DOHH2 (cell line): ENCODE measurements at regions not wholly inside any gene's neighbourhood (a gene's known extent, or its start where the extent isn't known, plus 50 kb on each side); places are given as distances from the start of the nearest gene placed in this dataset.
A peak's percentile ranks its signal among the peaks of the same experiment; 100 is the strongest.

ENCODE experiments used
- H3F3A ChIP-seq: fragments of 200-600 bp; sonication (generic), shearing (Covaris generic); 2 replicates; pipeline ENCODE4 v1.6.0; 2016; ENCODE audit warnings: antibody characterized with exemption, mild to moderate bottlenecking; ENCODE audit not compliant: control insufficient read depth, insufficient read depth
- H3K27ac ChIP-seq: fragments of 200-600 bp; sonication (generic); 2 replicates; pipeline ENCODE4 v1.5.1; 2014; ENCODE audit warnings: low read depth, mild to moderate bottlenecking, low read length, moderate library complexity
- H3K27me3 ChIP-seq: fragments of 200-600 bp; sonication (generic); 2 replicates; pipeline ENCODE4 v1.6.1; 2014; ENCODE audit warnings: mild to moderate bottlenecking, low read length, mixed read lengths; ENCODE audit not compliant: control insufficient read depth
- H3K36me3 ChIP-seq: fragments of 200-600 bp; sonication (generic); 2 replicates; pipeline ENCODE4 v1.6.1; 2014; ENCODE audit warnings: mild to moderate bottlenecking, low read length, moderate library complexity, mixed read lengths; ENCODE audit not compliant: control insufficient read depth
- H3K4me1 ChIP-seq: fragments of 200-600 bp; sonication (generic); 2 replicates; pipeline ENCODE4 v1.6.1; 2014; ENCODE audit warnings: mild to moderate bottlenecking, low read length, mixed read lengths; ENCODE audit not compliant: control insufficient read depth
- H3K4me2 ChIP-seq: fragments of 200-600 bp; sonication (generic); 2 replicates; pipeline ENCODE4 v1.6.0; 2014; ENCODE audit warnings: mild to moderate bottlenecking, low read length, moderate library complexity
- H3K4me3 ChIP-seq: fragments of 200-600 bp; sonication (generic); 2 replicates; pipeline ENCODE4 v1.5.1; 2014; ENCODE audit warnings: mild to moderate bottlenecking, low read length, mixed read lengths
- H3K79me2 ChIP-seq: fragments of 200-600 bp; sonication (generic); 2 replicates; pipeline ENCODE4 v1.6.1; 2014; ENCODE audit warnings: mild to moderate bottlenecking, low read length, mixed read lengths; ENCODE audit not compliant: control insufficient read depth
- H3K9me2 ChIP-seq: fragments of 200-600 bp; sonication (generic); replicated peaks from 2 replicates; pipeline ENCODE4 v1.6.1; 2014; ENCODE audit warnings: mild to moderate bottlenecking, low read length, mixed read lengths; ENCODE audit not compliant: control insufficient read depth
- H3K9me3 ChIP-seq: fragments of 200-600 bp; sonication (generic); 2 replicates; pipeline ENCODE4 v1.6.1; 2014; ENCODE audit warnings: antibody characterized with exemption, low read length, mixed read lengths; ENCODE audit not compliant: control insufficient read depth, insufficient read depth
- H4K20me1 ChIP-seq: fragments of 200-600 bp; sonication (generic); 2 replicates; pipeline ENCODE4 v1.6.0; 2014; ENCODE audit warnings: low read depth, mild to moderate bottlenecking, antibody characterized with exemption, low read length, moderate library complexity; ENCODE audit not compliant: control insufficient read depth, insufficient read depth
- EZH2phosphoT487 ChIP-seq: fragments of 200-600 bp; sonication (generic); IDR thresholded peaks from 2 replicates; pipeline ENCODE4 v1.6.1; 2017; ENCODE audit warnings: borderline replicate concordance, mild to moderate bottlenecking, antibody characterized with exemption, low read length, moderate library complexity, mixed read lengths
- TF ChIP-seq, protein P1 (sequence below): fragments of 200-600 bp; sonication (generic); IDR thresholded peaks from one replicate; pipeline ENCODE4 v1.5.1; 2014; ENCODE audit warnings: antibody characterized with exemption, mild to moderate bottlenecking, low read depth, low read length; ENCODE audit not compliant: poor library complexity, severe bottlenecking

DNA sequence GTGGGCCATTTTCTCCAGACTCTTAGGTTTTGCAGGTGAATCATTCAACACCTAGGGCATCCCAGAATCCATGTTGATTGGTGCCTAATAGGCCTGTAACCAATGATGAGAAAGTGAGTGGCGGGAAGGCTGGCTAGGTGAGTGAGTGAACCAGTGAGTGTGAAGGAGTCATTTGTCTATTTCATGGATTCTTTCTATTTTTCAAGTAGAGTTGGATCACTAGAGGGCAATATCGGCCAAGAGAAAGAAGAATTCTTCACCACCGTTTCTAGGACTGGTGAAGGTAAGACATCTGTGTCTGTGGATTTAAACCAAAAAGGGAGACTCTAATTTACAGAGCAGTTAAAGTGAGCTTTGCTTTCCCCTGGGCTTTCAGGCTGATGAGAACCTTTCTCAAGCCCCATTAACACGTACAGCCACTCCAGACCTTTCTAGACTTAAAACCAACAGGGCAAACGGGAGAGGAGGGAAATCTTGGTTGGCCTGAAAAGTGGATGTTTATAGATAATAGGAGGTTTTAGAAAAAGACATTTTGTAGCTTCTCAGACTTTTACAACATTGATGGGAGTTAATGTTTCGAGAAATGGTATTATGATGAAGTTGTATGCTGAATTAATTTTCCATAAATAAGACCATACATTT lies 114.3 kb upstream of the IL12B start:
- Histone ChIP-seq H3K4me2 (no peak overlapping the region), H3K27ac (no peak overlapping the region), H3K9me3 (no peaks in the 10 kb centered on the region), H3K27me3 (peaks cover 4% of the 10 kb centered on the region), H3K36me3 (no peaks in the 10 kb centered on the region), H3K79me2 (no peaks in the 10 kb centered on the region), H4K20me1 (no peaks in the 10 kb centered on the region), H3K4me3 (no peak overlapping the region), H3F3A (no peaks in the 10 kb centered on the region), H3K9me2 (no peaks in the 10 kb centered on the region), H3K4me1 (no peaks in the 10 kb centered on the region)
- no peak for TF ChIP-seq EZH2phosphoT487
- TF ChIP-seq, protein P1, sequence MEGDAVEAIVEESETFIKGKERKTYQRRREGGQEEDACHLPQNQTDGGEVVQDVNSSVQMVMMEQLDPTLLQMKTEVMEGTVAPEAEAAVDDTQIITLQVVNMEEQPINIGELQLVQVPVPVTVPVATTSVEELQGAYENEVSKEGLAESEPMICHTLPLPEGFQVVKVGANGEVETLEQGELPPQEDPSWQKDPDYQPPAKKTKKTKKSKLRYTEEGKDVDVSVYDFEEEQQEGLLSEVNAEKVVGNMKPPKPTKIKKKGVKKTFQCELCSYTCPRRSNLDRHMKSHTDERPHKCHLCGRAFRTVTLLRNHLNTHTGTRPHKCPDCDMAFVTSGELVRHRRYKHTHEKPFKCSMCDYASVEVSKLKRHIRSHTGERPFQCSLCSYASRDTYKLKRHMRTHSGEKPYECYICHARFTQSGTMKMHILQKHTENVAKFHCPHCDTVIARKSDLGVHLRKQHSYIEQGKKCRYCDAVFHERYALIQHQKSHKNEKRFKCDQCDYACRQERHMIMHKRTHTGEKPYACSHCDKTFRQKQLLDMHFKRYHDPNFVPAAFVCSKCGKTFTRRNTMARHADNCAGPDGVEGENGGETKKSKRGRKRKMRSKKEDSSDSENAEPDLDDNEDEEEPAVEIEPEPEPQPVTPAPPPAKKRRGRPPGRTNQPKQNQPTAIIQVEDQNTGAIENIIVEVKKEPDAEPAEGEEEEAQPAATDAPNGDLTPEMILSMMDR, result peak; percentile 60

GRCh38 chr5:159447116-159447515 lies 116.8 kb upstream of the IL12B start:
- no peaks in the 10 kb centered on the region; the same call in 1 of the 2 replicates for H3K27me3 ChIP-seq
- no peaks in the 10 kb centered on the region for H3K4me1 ChIP-seq
- H3K9me3 ChIP-seq, result no peaks in the 10 kb centered on the region
- TF ChIP-seq EZH2phosphoT487, result no peak
- TF ChIP-seq, protein P1, result no peak
- no peak overlapping the region for H3K4me3 ChIP-seq
- no peaks in the 10 kb centered on the region for H4K20me1 ChIP-seq
- H3K4me2 ChIP-seq, result no peak overlapping the region
- no peaks in the 10 kb centered on the region for H3K36me3 ChIP-seq
- H3F3A ChIP-seq, result no peaks in the 10 kb centered on the region
- H3K27ac ChIP-seq, result no peak overlapping the region
- no peaks in the 10 kb centered on the region for H3K79me2 ChIP-seq
- H3K9me2 ChIP-seq, result no peaks in the 10 kb centered on the region

GRCh38 chr5:159448841-159449407 lies 118.6 kb upstream of the IL12B start:
- Histone ChIP-seq H3K27me3 (no peaks in the 10 kb centered on the region; the same call in 1 of the 2 replicates), H4K20me1 (no peaks in the 10 kb centered on the region), H3K4me2 (no peak overlapping the region), H3K9me2 (no peaks in the 10 kb centered on the region), H3K4me1 (peaks cover 6% of the 10 kb centered on the region), H3K4me3 (no peak overlapping the region), H3K27ac (no peak overlapping the region), H3K36me3 (no peaks in the 10 kb centered on the region), H3K9me3 (no peaks in the 10 kb centered on the region), H3F3A (no peaks in the 10 kb centered on the region), H3K79me2 (no peaks in the 10 kb centered on the region)
- TF ChIP-seq, protein P1, result no peak
- TF ChIP-seq EZH2phosphoT487, result no peak
